ENCODE measurements at regions not wholly inside any gene's neighbourhood (a gene's known extent, or its start where the extent isn't known, plus 50 kb on each side); places are given as distances from the start of the nearest gene placed in this dataset.

GRCh38 chr1:221947731-221948130 is 205.8 kb upstream of the DUSP10 start:
- no peak for TF ChIP-seq CTCF (IDR thresholded peaks at IDR 0.05; ENCODE audit: poor library complexity)
- TF ChIP-seq EZH2 (IDR thresholded peaks at IDR 0.05; ENCODE audit: borderline replicate concordance) = no peak

Data from hepatocyte (in vitro differentiated cells).